WTC11 (cell line): ENCODE measurements at regions not wholly inside any gene's neighbourhood (a gene's known extent, or its start where the extent isn't known, plus 50 kb on each side); places are given as distances from the start of the nearest gene placed in this dataset.
A peak's percentile ranks its signal among the peaks of the same experiment; 100 is the strongest.

ENCODE experiments used
- ATAC-seq: fragments of 200-7000 bp; cut with Tn5 transposase; 2 replicates; pipeline ENCODE4 v1.10.0; 2021; ENCODE audit warnings: mild to moderate bottlenecking, moderate library complexity
- CTCF ChIA-PET: fragments of 300-600 bp; sonication (Branson Sonifier 250); formaldehyde crosslinking; loops from one replicate; lab custom pipeline; 2021; ENCODE audit warnings: antibody characterized with exemption; lab: Charles Lee
- POLR2A ChIA-PET: fragments of 350-600 bp; sonication (Branson Sonifier 250); formaldehyde crosslinking; loops from one replicate; lab custom pipeline; 2021; ENCODE audit warnings: antibody characterized with exemption; lab: Charles Lee
- DNase-seq: peaks from one replicate; pipeline ENCODE4 v3.0.0; 2021; ENCODE audit warnings: low spot score
- H3K27ac Mint-ChIP-seq: 2 replicates; pipeline ENCODE4 v1.8.0; 2021; ENCODE audit warnings: mixed read lengths
- H3K27me3 Mint-ChIP-seq: 2 replicates; pipeline ENCODE4 v1.8.0; 2021; ENCODE audit warnings: low read depth, mild to moderate bottlenecking, moderate library complexity, mixed read lengths
- H3K36me3 Mint-ChIP-seq: 2 replicates; pipeline ENCODE4 v1.8.0; 2021; ENCODE audit warnings: mixed read lengths
- H3K4me1 Mint-ChIP-seq: 2 replicates; pipeline ENCODE4 v1.8.0; 2022; ENCODE audit warnings: mixed read lengths
- H3K4me3 Mint-ChIP-seq: 2 replicates; pipeline ENCODE4 v1.8.0; 2021; ENCODE audit warnings: mild to moderate bottlenecking, moderate library complexity, mixed read lengths
- H3K9me3 Mint-ChIP-seq: 2 replicates; pipeline ENCODE4 v1.8.0; 2021; ENCODE audit warnings: mixed read lengths
- AFF4 ChIP-seq: sonication (generic); formaldehyde crosslinking; IDR thresholded peaks from 2 replicates; pipeline ENCODE4 v1.8.1; 2023; ENCODE audit warnings: mild to moderate bottlenecking, missing genetic modification reagents, borderline replicate concordance
- ARID4B ChIP-seq: sonication (generic); formaldehyde crosslinking; IDR thresholded peaks from 2 replicates; pipeline ENCODE4 v1.8.0; 2023; ENCODE audit warnings: missing genetic modification reagents, mild to moderate bottlenecking, borderline replicate concordance
- CDX4 ChIP-seq: fragments of 250-450 bp; sonication (Bioruptor Pico); IDR thresholded peaks from 2 replicates; pipeline ENCODE4 v1.9.0; 2021; ENCODE audit warnings: moderate library complexity, mild to moderate bottlenecking, inconsistent platforms, borderline replicate concordance
- CTCF ChIP-seq: fragments of 200-600 bp; IDR thresholded peaks from 2 replicates; pipeline ENCODE4 v1.8.0; 2022; ENCODE audit warnings: antibody characterized with exemption
- E2F1 ChIP-seq: sonication (generic); formaldehyde crosslinking; IDR thresholded peaks from 2 replicates; pipeline ENCODE4 v1.8.0; 2022; ENCODE audit warnings: mild to moderate bottlenecking, missing genetic modification reagents
- GTF2I ChIP-seq: fragments of 250-450 bp; sonication (Bioruptor Pico); conservative IDR thresholded peaks from 2 replicates; pipeline ENCODE4 v1.4.0; 2021; ENCODE audit warnings: mild to moderate bottlenecking
- HMGA2 ChIP-seq: fragments of 250-450 bp; sonication (Bioruptor Pico); IDR thresholded peaks from 2 replicates; pipeline ENCODE4 v1.4.0; 2021; ENCODE audit warnings: mild to moderate bottlenecking, moderate library complexity
- IRF1 ChIP-seq: sonication (generic); formaldehyde crosslinking; IDR thresholded peaks from 2 replicates; pipeline ENCODE4 v1.8.0; 2023; ENCODE audit warnings: missing genetic modification reagents
- NR2C2 ChIP-seq: sonication (generic); formaldehyde crosslinking; IDR thresholded peaks from 2 replicates; pipeline ENCODE4 v1.8.0; 2022; ENCODE audit warnings: mild to moderate bottlenecking, missing genetic modification reagents
- SOX15 ChIP-seq: fragments of 250-450 bp; sonication (Bioruptor Pico); IDR thresholded peaks from 2 replicates; pipeline ENCODE4 v1.9.0; 2021; ENCODE audit warnings: mild to moderate bottlenecking
- STAT6 ChIP-seq: sonication (generic); formaldehyde crosslinking; conservative IDR thresholded peaks from 2 replicates; pipeline ENCODE4 v1.8.1; 2023; ENCODE audit warnings: mild to moderate bottlenecking, low read depth, missing genetic modification reagents, moderate library complexity
- ZBTB21 ChIP-seq: sonication (generic); formaldehyde crosslinking; IDR thresholded peaks from 2 replicates; pipeline ENCODE4 v1.8.1; 2023; ENCODE audit warnings: mild to moderate bottlenecking, missing genetic modification reagents, borderline replicate concordance
- ZNF232 ChIP-seq: sonication (generic); formaldehyde crosslinking; IDR thresholded peaks from 2 replicates; pipeline ENCODE4 v1.8.0; 2022; ENCODE audit warnings: mild to moderate bottlenecking, missing genetic modification reagents
- ZNF512 ChIP-seq: sonication (generic); formaldehyde crosslinking; IDR thresholded peaks from 2 replicates; pipeline ENCODE4 v1.8.1; 2022; ENCODE audit warnings: missing genetic modification reagents, borderline replicate concordance
- ZNF532 ChIP-seq: fragments of 250-450 bp; sonication (Bioruptor Pico); IDR thresholded peaks from 2 replicates; pipeline ENCODE4 v1.9.0; 2021; ENCODE audit warnings: mild to moderate bottlenecking, borderline replicate concordance

- ChIA-PET POLR2A (no interaction called here), CTCF (interaction anchor here (0.9 kb wide), 1 partner anchor 121 kb away, joined by 3 read pairs; no protein-coding TSS in a partner anchor)
- TF ChIP-seq NR2C2 (CRISPR knock-in tag) (no peak), GTF2I (no peak), CDX4 (CRISPR knock-in tag) (no peak), STAT6 (CRISPR knock-in tag) (no peak), CTCF (no peak), ZNF532 (CRISPR knock-in tag) (no peak), ZBTB21 (CRISPR knock-in tag) (no peak), ZNF232 (no peak), SOX15 (no peak), HMGA2 (CRISPR knock-in tag) (no peak), AFF4 (CRISPR knock-in tag) (no peak), ZNF512 (CRISPR knock-in tag) (no peak), E2F1 (CRISPR knock-in tag) (no peak), ARID4B (CRISPR knock-in tag) (no peak), IRF1 (CRISPR knock-in tag) (no peak)
- Mint-ChIP-seq H3K4me3 (no peak overlapping the region), H3K27me3 (no peaks in the 10 kb centered on the region), H3K27ac (no peak overlapping the region), H3K36me3 (no peaks in the 10 kb centered on the region), H3K4me1 (peaks cover 3% of the 10 kb centered on the region; the same call in 1 of the 2 replicates), H3K9me3 (no peaks in the 10 kb centered on the region)
- ATAC-seq (peak; percentile 52; the same call in 1 of the 2 replicates), DNase-seq (no peak)
These were observed 50.4 kb upstream of the MED12L start for GRCh38 chr3:151035072-151035471.
